ENCODE measurements at regions not wholly inside any gene's neighbourhood (a gene's known extent, or its start where the extent isn't known, plus 50 kb on each side); places are given as distances from the start of the nearest gene placed in this dataset.

GRCh38 chr6:165091121-165091785 lies 218.2 kb downstream of the C6orf118 start:
- no peak for DNase-seq (ENCODE audit: low spot score)
- Histone ChIP-seq H3K27ac (no peak overlapping the region), H3K4me3 (no peak overlapping the region)
- TF ChIP-seq CTCF (IDR thresholded peaks at IDR 0.05), result no peak

- Histone ChIP-seq H3K27ac (no peak overlapping the region), H3K4me3 (no peak overlapping the region)
- no peak for DNase-seq (ENCODE audit: low spot score)
- TF ChIP-seq CTCF (IDR thresholded peaks at IDR 0.05), result no peak
These were observed 219.2 kb downstream of the C6orf118 start for GRCh38 chr6:165090242-165090641.

- Histone ChIP-seq H3K27ac (no peak overlapping the region), H3K4me3 (no peak overlapping the region)
- no peak for TF ChIP-seq CTCF (IDR thresholded peaks at IDR 0.05)
- DNase-seq (ENCODE audit: low spot score), result no peak
These were observed 222.6 kb downstream of the C6orf118 start for GRCh38 chr6:165086814-165087213.

GRCh38 chr6:165082636-165083035 lies 226.8 kb downstream of the C6orf118 start:
- Histone ChIP-seq H3K27ac (no peak overlapping the region), H3K4me3 (no peak overlapping the region)
- no peak for DNase-seq (ENCODE audit: low spot score)
- no peak for TF ChIP-seq CTCF (IDR thresholded peaks at IDR 0.05)

GRCh38 chr6:165081944-165082532 lies 227.4 kb downstream of the C6orf118 start:
- no peak overlapping the region for H3K4me3 ChIP-seq
- no peak for TF ChIP-seq CTCF (IDR thresholded peaks at IDR 0.05)
- no peak overlapping the region for H3K27ac ChIP-seq
- DNase-seq (ENCODE audit: low spot score), result no peak

- TF ChIP-seq CTCF (IDR thresholded peaks at IDR 0.05), result no peak
- H3K4me3 ChIP-seq, result no peak overlapping the region
- no peak for DNase-seq (ENCODE audit: low spot score)
- no peak overlapping the region for H3K27ac ChIP-seq
These were observed 231.5 kb downstream of the C6orf118 start for GRCh38 chr6:165077876-165078275.

- no peak for DNase-seq (ENCODE audit: low spot score)
- TF ChIP-seq CTCF (IDR thresholded peaks at IDR 0.05), result no peak
These were observed 237.5 kb downstream of the C6orf118 start for GRCh38 chr6:165071906-165072305.

More at GRCh38 chr6:165071906-165072305, 237.5 kb downstream of the C6orf118 start:
- Histone ChIP-seq H3K27ac (no peak overlapping the region), H3K4me3 (no peak overlapping the region)
